ENCODE measurements at regions not wholly inside any gene's neighbourhood (a gene's known extent, or its start where the extent isn't known, plus 50 kb on each side); places are given as distances from the start of the nearest gene placed in this dataset.

- H3F3A ChIP-seq (ENCODE audit: insufficient read depth, low read depth) = no peaks in the 10 kb centered on the region
- no peaks in the 10 kb centered on the region; the same call in 1 of the 2 replicates for H4K20me1 ChIP-seq (ENCODE audit: insufficient read depth)
- H3K27ac ChIP-seq = no peak overlapping the region
- H3K79me2 ChIP-seq (ENCODE audit: low read depth) = no peaks in the 10 kb centered on the region
- no peak for DNase-seq
- ChIA-PET POLR2A (ENCODE audit: unreplicated experiment) (no interaction called here), CTCF (no interaction called here)
- no peak overlapping the region for H3K4me2 ChIP-seq
- H3K27me3 ChIP-seq (ENCODE audit: insufficient read depth, low read depth) = no peaks in the 10 kb centered on the region
- H3K9me3 ChIP-seq (ENCODE audit: insufficient read depth, low read depth) = no peaks in the 10 kb centered on the region
- H3K4me1 ChIP-seq (replicated peaks; ENCODE audit: insufficient read depth) = no peaks in the 10 kb centered on the region
- TF ChIP-seq CTCF (conservative IDR thresholded peaks at IDR 0.05) (no peak), EZH2 (IDR thresholded peaks at IDR 0.05; ENCODE audit: low read depth) (no peak)
- intact Hi-C loops (cut with micrococcal nuclease; ENCODE audit: unreplicated experiment) = no loop called here
- no peak overlapping the region for H2AFZ ChIP-seq
- H3K36me3 ChIP-seq (ENCODE audit: low read depth) = no peaks in the 10 kb centered on the region
- BruUV-seq (replicated peaks) = no TSS peak
- H3K9me2 ChIP-seq (ENCODE audit: insufficient read depth) = 0 out of 2 replicates have a peak, but pooled peaks cover 10% of the 10 kb centered on the region
- H3K4me3 ChIP-seq = no peak overlapping the region
Observed at GRCh38 chr11:98965358-98965757, 55.4 kb upstream of the CNTN5 start.

DNA sequence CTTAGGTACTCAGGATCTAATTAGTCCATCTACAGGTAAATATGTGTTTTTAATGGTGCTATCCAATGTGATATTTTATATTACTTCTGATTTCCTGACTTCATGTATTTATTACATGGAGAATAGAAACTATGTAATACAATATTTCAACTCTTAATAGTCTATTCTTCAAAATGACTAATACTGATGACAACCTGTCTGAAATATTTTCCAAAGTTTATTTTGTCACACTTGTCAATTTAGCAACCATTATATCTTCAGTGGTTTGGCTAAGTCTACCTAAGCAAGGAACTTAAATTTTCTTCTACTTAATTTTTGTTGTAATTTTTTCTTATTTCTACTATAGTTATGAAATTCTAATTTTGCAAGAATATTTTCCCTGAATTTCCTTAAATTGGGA is 55.0 kb upstream of the CNTN5 start:
- H2AFZ ChIP-seq = no peak overlapping the region
- BruUV-seq (replicated peaks) = no TSS peak

DNA sequence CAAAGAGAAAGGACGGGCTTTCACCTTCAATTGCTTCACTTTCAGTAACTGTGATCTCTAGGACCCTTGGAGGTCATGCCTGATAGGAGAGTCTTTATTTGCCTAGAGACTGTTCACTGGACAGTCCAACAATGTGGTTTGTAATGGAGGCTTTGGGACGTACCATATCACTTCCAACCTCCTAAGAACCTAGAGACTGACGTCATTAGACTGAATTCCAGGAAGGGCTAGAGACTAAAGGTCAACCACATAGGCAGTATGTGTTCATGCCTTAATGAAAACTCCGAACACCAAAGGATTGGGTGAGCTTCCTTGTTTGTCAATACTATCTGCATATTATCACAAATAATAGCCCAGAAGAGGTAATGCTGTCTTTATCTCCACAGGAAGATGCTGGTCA is 53.7 kb upstream of the CNTN5 start:
- no TSS peak for BruUV-seq (replicated peaks)
- intact Hi-C loops (cut with micrococcal nuclease; ENCODE audit: unreplicated experiment) = no loop called here
- no peaks in the 10 kb centered on the region for H3F3A ChIP-seq (ENCODE audit: insufficient read depth, low read depth)

More for the DNA sequence above, 55.0 kb upstream of the CNTN5 start:
- Histone ChIP-seq H3K27me3 (ENCODE audit: insufficient read depth, low read depth) (no peaks in the 10 kb centered on the region), H3K36me3 (ENCODE audit: low read depth) (no peaks in the 10 kb centered on the region), H3K27ac (no peak overlapping the region), H3K4me2 (no peak overlapping the region), H3K9me3 (ENCODE audit: insufficient read depth, low read depth) (no peaks in the 10 kb centered on the region), H3K4me3 (no peak overlapping the region), H3K79me2 (ENCODE audit: low read depth) (no peaks in the 10 kb centered on the region), H3F3A (ENCODE audit: insufficient read depth, low read depth) (no peaks in the 10 kb centered on the region), H4K20me1 (ENCODE audit: insufficient read depth) (no peaks in the 10 kb centered on the region; the same call in 1 of the 2 replicates), H3K9me2 (ENCODE audit: insufficient read depth) (0 out of 2 replicates have a peak, but pooled peaks cover 10% of the 10 kb centered on the region), H3K4me1 (replicated peaks; ENCODE audit: insufficient read depth) (no peaks in the 10 kb centered on the region)
- TF ChIP-seq CTCF (conservative IDR thresholded peaks at IDR 0.05) (no peak), EZH2 (IDR thresholded peaks at IDR 0.05; ENCODE audit: low read depth) (no peak)
- ChIA-PET POLR2A (ENCODE audit: unreplicated experiment) (no interaction called here), CTCF (no interaction called here)
- intact Hi-C loops (cut with micrococcal nuclease; ENCODE audit: unreplicated experiment) = no loop called here
- DNase-seq = no peak

More for the DNA sequence above, 53.7 kb upstream of the CNTN5 start:
- TF ChIP-seq EZH2 (IDR thresholded peaks at IDR 0.05; ENCODE audit: low read depth) (no peak), CTCF (conservative IDR thresholded peaks at IDR 0.05) (no peak)
- Histone ChIP-seq H3K36me3 (ENCODE audit: low read depth) (no peaks in the 10 kb centered on the region), H3K4me3 (no peak overlapping the region), H2AFZ (no peak overlapping the region), H3K9me3 (ENCODE audit: insufficient read depth, low read depth) (no peaks in the 10 kb centered on the region), H3K4me1 (replicated peaks; ENCODE audit: insufficient read depth) (no peaks in the 10 kb centered on the region), H3K27me3 (ENCODE audit: insufficient read depth, low read depth) (no peaks in the 10 kb centered on the region), H4K20me1 (ENCODE audit: insufficient read depth) (no peaks in the 10 kb centered on the region; the same call in 1 of the 2 replicates), H3K27ac (no peak overlapping the region), H3K4me2 (no peak overlapping the region), H3K79me2 (ENCODE audit: low read depth) (no peaks in the 10 kb centered on the region), H3K9me2 (ENCODE audit: insufficient read depth) (0 out of 2 replicates have a peak, but pooled peaks cover 10% of the 10 kb centered on the region)
- ChIA-PET CTCF (no interaction called here), POLR2A (ENCODE audit: unreplicated experiment) (no interaction called here)
- DNase-seq = no peak

All from PC-9 (cell line).